H1 (cell line): ENCODE measurements at regions not wholly inside any gene's neighbourhood (a gene's known extent, or its start where the extent isn't known, plus 50 kb on each side); places are given as distances from the start of the nearest gene placed in this dataset.

Experiments used
- CTCF ChIA-PET: fragments of 300-600 bp; sonication (Branson Sonifier 250); formaldehyde crosslinking; loops from one replicate; lab custom pipeline; 2021; ENCODE audit not compliant: partially characterized antibody; lab: Charles Lee
- POLR2A ChIA-PET: fragments of 300-600 bp; sonication (Branson Sonifier 250); formaldehyde crosslinking; loops from one replicate; lab custom pipeline; 2021; ENCODE audit warnings: inconsistent platforms; ENCODE audit not compliant: partially characterized antibody; lab: Charles Lee
- DNase-seq, 2 experiments: peaks; one replicate each; pipeline versions ENCODE4 v3.0.0 to v3.0.0-alpha.2; 2010 to 2022; ENCODE audit warnings: low spot score in 2 of 2, low read depth in 1 of 2, mixed read lengths in 1 of 2
- FAIRE-seq: peaks from 2 replicates; lab custom pipeline; 2011; peaks lifted over from hg19 to GRCh38; lab: Jason Lieb, UNC
- H2AFZ ChIP-seq: 2 replicates; pipeline ENCODE4 v1.8.1; 2012; ENCODE audit warnings: low read length, inconsistent platforms
- H2AK5ac ChIP-seq: 2 replicates; pipeline ENCODE4 v1.6.1; 2013; ENCODE audit warnings: low read depth, low read length
- H2BK120ac ChIP-seq: replicated peaks from 2 replicates; pipeline ENCODE3; 2013; ENCODE audit warnings: low read depth, low read length, inconsistent platforms
- H2BK12ac ChIP-seq: 2 replicates; pipeline ENCODE4 v1.6.1; 2013; ENCODE audit warnings: low read depth, low read length
- H2BK15ac ChIP-seq: 2 replicates; pipeline ENCODE4 v1.6.1; 2013; ENCODE audit warnings: low read length
- H2BK20ac ChIP-seq: 2 replicates; pipeline ENCODE4 v1.6.1; 2013; ENCODE audit warnings: low read length
- H2BK5ac ChIP-seq: 2 replicates; pipeline ENCODE4 v1.6.1; 2013; ENCODE audit warnings: low read depth, low read length
- H3K14ac ChIP-seq: 2 replicates; pipeline ENCODE4 v1.6.1; 2013; ENCODE audit warnings: inconsistent platforms; ENCODE audit not compliant: insufficient read length
- H3K18ac ChIP-seq: 2 replicates; pipeline ENCODE4 v1.6.1; 2013; ENCODE audit warnings: low read length; ENCODE audit errors: extremely low read depth
- H3K23ac ChIP-seq: 2 replicates; pipeline ENCODE4 v1.6.1; 2013; ENCODE audit warnings: inconsistent platforms; ENCODE audit not compliant: insufficient read length
- H3K23me2 ChIP-seq: 2 replicates; pipeline ENCODE4 v1.6.1; 2013; ENCODE audit warnings: low read depth, low read length
- H3K27ac ChIP-seq: 2 replicates; pipeline ENCODE4 v1.6.1; 2011; ENCODE audit warnings: low read depth, low read length, inconsistent platforms
- H3K27me3 ChIP-seq, 4 experiments: replicated peaks in 1 of 4; 1 replicate in 1 of 4; 2 replicates in 3 of 4; pipeline versions ENCODE4 v1.6.1 to v1.8.1; 2011 to 2013; ENCODE audit warnings: low read length in 3 of 4, mild to moderate bottlenecking in 3 of 4, inconsistent platforms in 2 of 4, mixed read lengths in 2 of 4, moderate library complexity in 1 of 4; ENCODE audit not compliant: control insufficient read depth in 3 of 4, insufficient read depth in 3 of 4; ENCODE audit errors: extremely low read depth in 1 of 4
- H3K36me3 ChIP-seq, 4 experiments: 2 replicates each; pipeline versions ENCODE4 v1.6.1 to v1.8.1; 2011 to 2013; ENCODE audit warnings: mild to moderate bottlenecking in 4 of 4, low read length in 3 of 4, moderate library complexity in 2 of 4, control low read depth in 1 of 4, inconsistent platforms in 1 of 4; ENCODE audit not compliant: insufficient read depth in 4 of 4, control insufficient read depth in 2 of 4
- H3K4ac ChIP-seq: replicated peaks from 2 replicates; pipeline ENCODE3; 2013; ENCODE audit warnings: low read length, low read depth, mixed read lengths, inconsistent platforms; ENCODE audit not compliant: insufficient read length
- H3K4me1 ChIP-seq, 4 experiments: replicated peaks in 1 of 4; 1 replicate in 1 of 4; 2 replicates in 3 of 4; pipeline versions ENCODE4 v1.6.1 to v1.8.1; 2011 to 2013; ENCODE audit warnings: low read length in 3 of 4, inconsistent platforms in 2 of 4, mixed read lengths in 1 of 4; ENCODE audit not compliant: insufficient read depth in 4 of 4, control insufficient read depth in 3 of 4
- H3K4me2 ChIP-seq, 2 experiments: 2 replicates each; pipeline versions ENCODE4 v1.6.1 to v1.8.1; 2011 to 2013; ENCODE audit warnings: low read depth in 2 of 2, low read length in 2 of 2, control low read depth in 1 of 2, inconsistent platforms in 1 of 2, mild to moderate bottlenecking in 1 of 2; ENCODE audit not compliant: insufficient read depth in 1 of 2
- H3K4me3 ChIP-seq, 4 experiments: fragments of 200-600, 300-600 bp in 1 of 4; sonication (generic), shearing (Covaris generic), sonication (Bioruptor Twin) in 1 of 4; 2 replicates each; pipeline versions ENCODE4 v1.5.1 to v1.8.1; 2011 to 2016; ENCODE audit warnings: low read length in 4 of 4, low read depth in 3 of 4, control low read depth in 2 of 4, inconsistent platforms in 2 of 4, mild to moderate bottlenecking in 2 of 4, mixed read lengths in 1 of 4, moderate library complexity in 1 of 4; ENCODE audit not compliant: insufficient read depth in 2 of 4; ENCODE audit errors: extremely low read depth in 1 of 4
- H3K56ac ChIP-seq: replicated peaks from 2 replicates; pipeline ENCODE3; 2013; ENCODE audit warnings: low read depth, mild to moderate bottlenecking, mixed read lengths, low read length, inconsistent platforms; ENCODE audit not compliant: insufficient read length
- H3K79me1 ChIP-seq: 2 replicates; pipeline ENCODE4 v1.6.1; 2013; ENCODE audit warnings: low read depth, low read length, control low read depth
- H3K79me2 ChIP-seq, 2 experiments: 2 replicates each; pipeline versions ENCODE4 v1.6.1 to v1.8.1; 2012 to 2013; ENCODE audit warnings: low read length in 2 of 2, mild to moderate bottlenecking in 2 of 2, inconsistent platforms in 1 of 2; ENCODE audit not compliant: insufficient read depth in 2 of 2, control insufficient read depth in 1 of 2
- H3K9ac ChIP-seq, 4 experiments: replicated peaks in 1 of 4; 1 replicate in 1 of 4; 2 replicates in 3 of 4; pipeline versions ENCODE4 v1.6.1 to v1.8.1; 2011 to 2013; ENCODE audit warnings: low read depth in 3 of 4, low read length in 3 of 4, control low read depth in 2 of 4, mild to moderate bottlenecking in 2 of 4, moderate library complexity in 2 of 4, inconsistent platforms in 1 of 4; ENCODE audit errors: extremely low read depth in 1 of 4
- H3K9me3 ChIP-seq, 2 experiments: 2 replicates each; pipeline versions ENCODE4 v1.6.1 to v1.8.1; 2012 to 2013; ENCODE audit warnings: mild to moderate bottlenecking in 2 of 2, moderate library complexity in 2 of 2, control low read depth in 1 of 2, inconsistent platforms in 1 of 2, low read depth in 1 of 2, low read length in 1 of 2, mixed read lengths in 1 of 2; ENCODE audit not compliant: insufficient read depth in 2 of 2
- H4K20me1 ChIP-seq, 2 experiments: replicated peaks in 1 of 2; 2 replicates each; pipeline versions ENCODE3 to v1.8.1; 2011 to 2013; ENCODE audit warnings: inconsistent platforms in 2 of 2, low read length in 2 of 2, mild to moderate bottlenecking in 1 of 2; ENCODE audit not compliant: insufficient read depth in 2 of 2, control insufficient read depth in 1 of 2
- H4K5ac ChIP-seq: 2 replicates; pipeline ENCODE4 v1.6.1; 2013; ENCODE audit warnings: low read length, low read depth, mixed read lengths, inconsistent platforms; ENCODE audit not compliant: insufficient read length
- H4K8ac ChIP-seq: 2 replicates; pipeline ENCODE4 v1.8.0; 2013; ENCODE audit warnings: mild to moderate bottlenecking, moderate library complexity, low read length, inconsistent platforms; ENCODE audit not compliant: insufficient read depth; ENCODE audit errors: extremely low read depth
- H4K91ac ChIP-seq: replicated peaks from 2 replicates; pipeline ENCODE3; 2013; ENCODE audit warnings: low read length, mixed read lengths, inconsistent platforms; ENCODE audit not compliant: insufficient read length
- CBX8 ChIP-seq: fragments of 300-800, 300-1000 bp; sonication (generic); IDR thresholded peaks from 2 replicates; pipeline ENCODE4 v1.7.1; 2016; ENCODE audit warnings: low read depth, low read length, borderline replicate concordance
- CTCF ChIP-seq, 3 experiments: IDR thresholded peaks; 1 replicate in 2 of 3; 2 replicates in 1 of 3; pipeline versions ENCODE4 v1.5.1 to v1.6.1; 2011; ENCODE audit warnings: low read length in 3 of 3, mild to moderate bottlenecking in 3 of 3, inconsistent platforms in 2 of 3, low read depth in 1 of 3, moderate library complexity in 1 of 3; ENCODE audit not compliant: insufficient read depth in 1 of 3; ENCODE audit errors: control extremely low read depth in 1 of 3
- EGR1 ChIP-seq: IDR thresholded peaks from 2 replicates; pipeline ENCODE4 v1.6.1; 2011; ENCODE audit warnings: low read depth, low read length, borderline replicate concordance
- PHF8 ChIP-seq: fragments of 200-600 bp; sonication (generic); conservative IDR thresholded peaks from 2 replicates; pipeline ENCODE4 v1.7.1; 2012; ENCODE audit warnings: low read depth, mild to moderate bottlenecking, inconsistent platforms, low read length, moderate library complexity
- RAD21 ChIP-seq, 2 experiments: IDR thresholded peaks in 1 of 2; conservative IDR thresholded peaks in 1 of 2; 2 replicates each; pipeline ENCODE4 v1.6.1; 2011; ENCODE audit warnings: low read depth in 2 of 2, low read length in 2 of 2, improper control_type of control experiment in 1 of 2, inconsistent platforms in 1 of 2, mild to moderate bottlenecking in 1 of 2, moderate library complexity in 1 of 2
- SP2 ChIP-seq: IDR thresholded peaks from 2 replicates; pipeline ENCODE4 v1.6.1; 2012; ENCODE audit warnings: mild to moderate bottlenecking, low read length, inconsistent platforms
- TBP ChIP-seq: IDR thresholded peaks from 2 replicates; pipeline ENCODE4 v1.6.1; 2011; ENCODE audit warnings: low read depth, low read length, improper control_type of control experiment
- TCF12 ChIP-seq: IDR thresholded peaks from 2 replicates; pipeline ENCODE4 v1.6.1; 2011; ENCODE audit warnings: low read depth, mild to moderate bottlenecking, low read length
- YY1 ChIP-seq: IDR thresholded peaks from 2 replicates; pipeline ENCODE4 v1.6.1; 2011; ENCODE audit warnings: low read depth, mild to moderate bottlenecking, low read length
- WGBS, 2 experiments: shearing (Covaris generic) in 1 of 2; methylation state at CpG; one replicate each; pipeline versions ENCODE4 v1.1.6 to v1.1.7; 2013 to 2015; ENCODE audit warnings: low lambda C conversion rate in 2 of 2, mixed read lengths in 2 of 2, inconsistent platforms in 1 of 2, low coverage in 1 of 2, missing lambda C conversion rate in 1 of 2; ENCODE audit not compliant: insufficient replicate concordance in 2 of 2, insufficient coverage in 1 of 2, insufficient read length in 1 of 2; ENCODE audit errors: extremely low coverage in 1 of 2, missing lambda C conversion rate in 1 of 2; 5-methylcytosine and 5-hydroxymethylcytosine counted together

GRCh38 chr11:22920939-22921565 is 60.8 kb upstream of the CCDC179 start:
- FAIRE-seq = peak; percentile 94
- H2BK20ac ChIP-seq = no peak overlapping the region

More at GRCh38 chr11:22920939-22921565, 60.8 kb upstream of the CCDC179 start:
- H4K5ac ChIP-seq = no peak overlapping the region
- no peaks in the 10 kb centered on the region for H3K9me3 ChIP-seq
- WGBS, 2 experiments = 64% methylated on average over 5 of the region's 5 CpGs; no CpG with 5 or more reads in 1 of the 2 experiments
- H3K23me2 ChIP-seq = no peaks in the 10 kb centered on the region
- H2AK5ac ChIP-seq = no peak overlapping the region
- no peaks in the 10 kb centered on the region for H4K20me1 ChIP-seq
- no peak for TF ChIP-seq SP2
- no peak for TF ChIP-seq TCF12
- TF ChIP-seq PHF8 = no peak
- TF ChIP-seq CTCF (IDR thresholded peaks at IDR 0.05; ENCODE audit: control extremely low read depth in 1 of 3, insufficient read depth in 1 of 3, low read depth in 1 of 3, low read length in 3 of 3) = peak in 2 of 3 experiments; percentile 57 to 78; a peak in 3 of 4 replicates
- TF ChIP-seq EGR1 = no peak
- 0 out of 2 replicates have a peak, but pooled peaks have one; percentile 23 for TF ChIP-seq YY1
- TF ChIP-seq TBP = no peak
- no peak for TF ChIP-seq CBX8
- TF ChIP-seq RAD21 (IDR thresholded peaks at IDR 0.05 in 1 of 2, conservative IDR thresholded peaks at IDR 0.05 in 1 of 2; ENCODE audit: low read depth in 2 of 2, low read length in 2 of 2) = peak; percentile 75 to 80
- no peak overlapping the region for H2BK12ac ChIP-seq
- no peaks in the 10 kb centered on the region for H3K36me3 ChIP-seq
- no peak overlapping the region for H2AFZ ChIP-seq
- H2BK15ac ChIP-seq = no peak overlapping the region
- no peak overlapping the region for H4K8ac ChIP-seq
- no peak overlapping the region for H3K27ac ChIP-seq
- H3K4me2 ChIP-seq = no peak overlapping the region
- no peak overlapping the region for H3K56ac ChIP-seq
- no peaks in the 10 kb centered on the region for H3K79me2 ChIP-seq
- no peak overlapping the region for H3K4me3 ChIP-seq
- no peak overlapping the region for H3K23ac ChIP-seq
- H4K91ac ChIP-seq = no peak overlapping the region
- H3K9ac ChIP-seq = no peak overlapping the region
- ChIA-PET POLR2A (no interaction called here), CTCF (interaction anchor here (1.0 to 1.6 kb wide), 3 partner anchors 15 to 99 kb away, joined by 3 to 6 read pairs (median 3); no protein-coding TSS in a partner anchor)
- H3K14ac ChIP-seq = no peak overlapping the region
- H3K79me1 ChIP-seq = no peaks in the 10 kb centered on the region
- H2BK5ac ChIP-seq = no peak overlapping the region
- H3K27me3 ChIP-seq = no peaks in the 10 kb centered on the region
- H2BK120ac ChIP-seq = no peak overlapping the region
- no peak overlapping the region for H3K18ac ChIP-seq
- peak in 1 of 2 experiments; percentile 17 for DNase-seq
- H3K4ac ChIP-seq = no peak overlapping the region
- H3K4me1 ChIP-seq = no peaks in the 10 kb centered on the region
